GM21737 (cell line): ENCODE measurements at regions not wholly inside any gene's neighbourhood (a gene's known extent, or its start where the extent isn't known, plus 50 kb on each side); places are given as distances from the start of the nearest gene placed in this dataset.

Source experiments
- ATAC-seq: cut with Tn5 transposase; IDR thresholded peaks from one replicate; pipeline ENCODE4 v1.9.1; 2021; ENCODE audit warnings: mild to moderate bottlenecking, moderate library complexity; ENCODE audit not compliant: unreplicated experiment

- no peak for ATAC-seq
Measured at GRCh38 chr1:229883504-229884200, 183.4 kb upstream of the GALNT2 start.

GRCh38 chr1:229884765-229885164 is 182.3 kb upstream of the GALNT2 start:
- no peak for ATAC-seq

- ATAC-seq, result no peak
Measured at GRCh38 chr1:229885568-229886495, 181.2 kb upstream of the GALNT2 start.

- ATAC-seq, result no peak
Measured at GRCh38 chr1:229886636-229887035, 180.4 kb upstream of the GALNT2 start.

GRCh38 chr1:229887043-229887822 is 179.8 kb upstream of the GALNT2 start:
- no peak for ATAC-seq

- ATAC-seq, result no peak
Measured at GRCh38 chr1:229888157-229888556, 178.9 kb upstream of the GALNT2 start.

- no peak for ATAC-seq
Measured at GRCh38 chr1:229888561-229889001, 178.5 kb upstream of the GALNT2 start.

GRCh38 chr1:229889031-229889517 is 178.0 kb upstream of the GALNT2 start:
- ATAC-seq, result no peak

- no peak for ATAC-seq
Measured at GRCh38 chr1:229891227-229891626, 175.8 kb upstream of the GALNT2 start.

GRCh38 chr1:229892515-229893117 is 174.4 kb upstream of the GALNT2 start:
- ATAC-seq, result no peak

- ATAC-seq, result no peak
Measured at GRCh38 chr1:229893762-229894444, 173.1 kb upstream of the GALNT2 start.

- no peak for ATAC-seq
Measured at GRCh38 chr1:229894532-229894931, 172.5 kb upstream of the GALNT2 start.

GRCh38 chr1:229895605-229896004 is 171.4 kb upstream of the GALNT2 start:
- ATAC-seq, result no peak

GRCh38 chr1:229896306-229896705 is 170.7 kb upstream of the GALNT2 start:
- ATAC-seq, result no peak

- ATAC-seq, result no peak
Measured at GRCh38 chr1:229896861-229897260, 170.2 kb upstream of the GALNT2 start.

GRCh38 chr1:229897501-229897900 is 169.5 kb upstream of the GALNT2 start:
- no peak for ATAC-seq

- ATAC-seq, result no peak
Measured at GRCh38 chr1:229900220-229900619, 166.8 kb upstream of the GALNT2 start.

GRCh38 chr1:229905031-229905545 is 161.9 kb upstream of the GALNT2 start:
- ATAC-seq, result no peak

- ATAC-seq, result no peak
Measured at GRCh38 chr1:229905652-229906051, 161.4 kb upstream of the GALNT2 start.
